ENCODE measurements at regions not wholly inside any gene's neighbourhood (a gene's known extent, or its start where the extent isn't known, plus 50 kb on each side); places are given as distances from the start of the nearest gene placed in this dataset.

GRCh38 chr9:69975681-69976080, 68.0 kb upstream of the MAMDC2 start:
- intact Hi-C loops (cut with DNase I) = no loop called here
- Histone ChIP-seq H3K36me3 (no peaks in the 10 kb centered on the region), H3K9me3 (no peaks in the 10 kb centered on the region), H3K27me3 (no peaks in the 10 kb centered on the region), H3K27ac (no peak overlapping the region), H3K4me1 (no peaks in the 10 kb centered on the region), H3K4me3 (no peak overlapping the region)
- DNase-seq (no peak), ATAC-seq (no peak)
- no peak for TF ChIP-seq CTCF (IDR thresholded peaks at IDR 0.05)
- no peak for TF ChIP-seq POLR2A (IDR thresholded peaks at IDR 0.05)
- WGBS (ENCODE audit: insufficient coverage, low coverage, low lambda C conversion rate, missing lambda C conversion rate) = 54% methylated on average over 4 of the region's 4 CpGs

- intact Hi-C loops (cut with DNase I) = no loop called here
- 40% methylated on average over 3 of the region's 4 CpGs for WGBS (ENCODE audit: insufficient coverage, low coverage, low lambda C conversion rate, missing lambda C conversion rate)
Observed at GRCh38 chr9:69976152-69976551, 67.5 kb upstream of the MAMDC2 start.

GRCh38 chr9:69980041-69980440, 63.6 kb upstream of the MAMDC2 start:
- Histone ChIP-seq H3K4me1 (no peaks in the 10 kb centered on the region), H3K27me3 (no peaks in the 10 kb centered on the region), H3K36me3 (no peaks in the 10 kb centered on the region), H3K27ac (no peak overlapping the region), H3K9me3 (no peaks in the 10 kb centered on the region), H3K4me3 (no peak overlapping the region)
- no peak for TF ChIP-seq POLR2A (IDR thresholded peaks at IDR 0.05)
- TF ChIP-seq CTCF (IDR thresholded peaks at IDR 0.05) = no peak
- no peak for DNase-seq
- intact Hi-C loops (cut with DNase I) = no loop called here
- no peak for ATAC-seq
- 68% methylated on average over 2 of the region's 2 CpGs for WGBS (ENCODE audit: insufficient coverage, low coverage, low lambda C conversion rate, missing lambda C conversion rate)

More at GRCh38 chr9:69976152-69976551, 67.5 kb upstream of the MAMDC2 start:
- H3K4me1 ChIP-seq = no peaks in the 10 kb centered on the region
- no peak for TF ChIP-seq CTCF (IDR thresholded peaks at IDR 0.05)
- TF ChIP-seq POLR2A (IDR thresholded peaks at IDR 0.05) = no peak
- DNase-seq = no peak
- H3K36me3 ChIP-seq = no peaks in the 10 kb centered on the region
- H3K27ac ChIP-seq = no peak overlapping the region
- H3K27me3 ChIP-seq = no peaks in the 10 kb centered on the region
- ATAC-seq = no peak
- no peak overlapping the region for H3K4me3 ChIP-seq
- no peaks in the 10 kb centered on the region for H3K9me3 ChIP-seq

- no peaks in the 10 kb centered on the region for H3K4me1 ChIP-seq
- H3K27ac ChIP-seq = no peak overlapping the region
- WGBS (ENCODE audit: insufficient coverage, low coverage, low lambda C conversion rate, missing lambda C conversion rate) = 71% methylated on average over 6 of the region's 6 CpGs
- intact Hi-C loops (cut with DNase I) = no loop called here
- no peak for DNase-seq
- H3K36me3 ChIP-seq = no peaks in the 10 kb centered on the region
- ATAC-seq = no peak
- TF ChIP-seq CTCF (IDR thresholded peaks at IDR 0.05) (no peak), POLR2A (IDR thresholded peaks at IDR 0.05) (no peak)
- no peaks in the 10 kb centered on the region for H3K27me3 ChIP-seq
- no peaks in the 10 kb centered on the region for H3K9me3 ChIP-seq
- no peak overlapping the region for H3K4me3 ChIP-seq
Observed at GRCh38 chr9:69980591-69980990, 63.1 kb upstream of the MAMDC2 start.

Measured in right lobe of liver (tissue), 6 donors.